ENCODE measurements at regions not wholly inside any gene's neighbourhood (a gene's known extent, or its start where the extent isn't known, plus 50 kb on each side); places are given as distances from the start of the nearest gene placed in this dataset.

DNA sequence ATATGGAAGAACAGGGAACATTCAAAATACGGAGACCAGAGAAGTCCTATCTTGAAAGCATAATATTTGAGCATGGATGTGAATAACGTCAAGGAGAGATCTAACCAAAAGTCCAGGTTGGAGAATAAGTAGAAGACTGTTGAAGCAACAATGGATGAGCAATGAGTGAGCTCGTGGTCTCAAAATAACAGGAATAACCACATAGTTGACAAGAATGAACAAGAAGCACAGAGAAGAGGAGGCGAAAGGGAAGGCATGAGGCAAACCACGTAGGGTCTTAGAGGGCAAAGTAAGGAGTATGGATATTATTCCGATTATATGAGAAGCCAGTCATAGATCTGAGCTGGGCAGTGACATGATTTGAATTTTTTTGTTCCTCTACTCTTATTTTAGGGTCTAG lies 710.2 kb downstream of the BRINP1 start (continued):
- no peak for TF ChIP-seq ZNF281 (CRISPR knock-in tag; IDR thresholded peaks at IDR 0.05)

DNA sequence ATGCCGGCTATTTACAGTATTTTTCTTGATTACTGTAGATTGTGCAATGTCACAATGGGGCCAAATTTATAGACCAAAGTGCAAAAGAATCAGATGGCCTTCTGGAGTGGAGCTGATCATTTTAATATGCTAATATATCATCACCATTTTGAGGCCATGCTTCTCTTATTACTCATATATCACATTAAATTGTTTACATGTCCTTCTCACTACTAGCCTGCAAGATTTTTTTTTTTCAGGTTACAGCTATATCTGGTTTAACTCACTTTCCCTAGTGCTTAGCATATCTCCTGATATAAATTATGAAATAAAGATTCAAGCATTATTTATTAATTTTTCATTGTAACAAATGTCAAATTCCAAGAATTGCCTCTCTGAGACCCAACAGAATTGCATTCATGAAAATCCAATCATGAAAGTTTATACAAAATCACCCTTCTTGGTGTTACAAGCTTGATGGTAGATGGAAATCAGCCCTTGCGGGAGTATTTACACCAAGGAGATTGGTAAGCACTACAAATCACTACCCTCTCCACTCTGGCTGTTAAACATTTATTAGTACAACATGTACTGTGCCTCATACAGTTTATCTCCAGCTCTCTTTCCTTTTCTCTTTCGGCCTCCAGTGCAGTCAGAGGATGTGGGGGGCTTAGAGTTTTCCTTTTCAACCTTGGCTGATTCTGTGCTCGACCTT lies 703.9 kb downstream of the BRINP1 start:
- no peaks in the 10 kb centered on the region for H3K36me3 Mint-ChIP-seq
- no peak overlapping the region for H3K27ac Mint-ChIP-seq
- no peak overlapping the region for H3K4me3 Mint-ChIP-seq
- CTCF ChIA-PET = no interaction called here
- peaks cover 16% of the 10 kb centered on the region for H3K4me1 Mint-ChIP-seq
- POLR2A ChIA-PET = interaction anchor here (0.7 kb wide), 1 partner anchor 1840 kb away, joined by 3 read pairs; no protein-coding TSS in a partner anchor
- ATAC-seq (no peak), DNase-seq (ENCODE audit: low spot score) (no peak)
- no peaks in the 10 kb centered on the region for H3K27me3 Mint-ChIP-seq (ENCODE audit: low read depth)
- H3K9me3 Mint-ChIP-seq = no peaks in the 10 kb centered on the region
- no peak for TF ChIP-seq GTF2I (CRISPR knock-in tag; conservative IDR thresholded peaks at IDR 0.05)
- TF ChIP-seq ZNF671 (CRISPR knock-in tag; IDR thresholded peaks at IDR 0.05) = no peak
- TF ChIP-seq, protein P1, sequence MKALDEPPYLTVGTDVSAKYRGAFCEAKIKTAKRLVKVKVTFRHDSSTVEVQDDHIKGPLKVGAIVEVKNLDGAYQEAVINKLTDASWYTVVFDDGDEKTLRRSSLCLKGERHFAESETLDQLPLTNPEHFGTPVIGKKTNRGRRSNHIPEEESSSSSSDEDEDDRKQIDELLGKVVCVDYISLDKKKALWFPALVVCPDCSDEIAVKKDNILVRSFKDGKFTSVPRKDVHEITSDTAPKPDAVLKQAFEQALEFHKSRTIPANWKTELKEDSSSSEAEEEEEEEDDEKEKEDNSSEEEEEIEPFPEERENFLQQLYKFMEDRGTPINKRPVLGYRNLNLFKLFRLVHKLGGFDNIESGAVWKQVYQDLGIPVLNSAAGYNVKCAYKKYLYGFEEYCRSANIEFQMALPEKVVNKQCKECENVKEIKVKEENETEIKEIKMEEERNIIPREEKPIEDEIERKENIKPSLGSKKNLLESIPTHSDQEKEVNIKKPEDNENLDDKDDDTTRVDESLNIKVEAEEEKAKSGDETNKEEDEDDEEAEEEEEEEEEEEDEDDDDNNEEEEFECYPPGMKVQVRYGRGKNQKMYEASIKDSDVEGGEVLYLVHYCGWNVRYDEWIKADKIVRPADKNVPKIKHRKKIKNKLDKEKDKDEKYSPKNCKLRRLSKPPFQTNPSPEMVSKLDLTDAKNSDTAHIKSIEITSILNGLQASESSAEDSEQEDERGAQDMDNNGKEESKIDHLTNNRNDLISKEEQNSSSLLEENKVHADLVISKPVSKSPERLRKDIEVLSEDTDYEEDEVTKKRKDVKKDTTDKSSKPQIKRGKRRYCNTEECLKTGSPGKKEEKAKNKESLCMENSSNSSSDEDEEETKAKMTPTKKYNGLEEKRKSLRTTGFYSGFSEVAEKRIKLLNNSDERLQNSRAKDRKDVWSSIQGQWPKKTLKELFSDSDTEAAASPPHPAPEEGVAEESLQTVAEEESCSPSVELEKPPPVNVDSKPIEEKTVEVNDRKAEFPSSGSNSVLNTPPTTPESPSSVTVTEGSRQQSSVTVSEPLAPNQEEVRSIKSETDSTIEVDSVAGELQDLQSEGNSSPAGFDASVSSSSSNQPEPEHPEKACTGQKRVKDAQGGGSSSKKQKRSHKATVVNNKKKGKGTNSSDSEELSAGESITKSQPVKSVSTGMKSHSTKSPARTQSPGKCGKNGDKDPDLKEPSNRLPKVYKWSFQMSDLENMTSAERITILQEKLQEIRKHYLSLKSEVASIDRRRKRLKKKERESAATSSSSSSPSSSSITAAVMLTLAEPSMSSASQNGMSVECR (CRISPR knock-in tag; IDR thresholded peaks at IDR 0.05; ENCODE audit: borderline replicate concordance) = no peak
- no peak for TF ChIP-seq ATF1 (CRISPR knock-in tag; IDR thresholded peaks at IDR 0.05)
- TF ChIP-seq ZNF138 (CRISPR knock-in tag; conservative IDR thresholded peaks at IDR 0.05) = no peak
- no peak for TF ChIP-seq NR3C1 (CRISPR knock-in tag; conservative IDR thresholded peaks at IDR 0.05; ENCODE audit: low read depth)
- TF ChIP-seq NR2C2 (CRISPR knock-in tag; IDR thresholded peaks at IDR 0.05) = no peak
- TF ChIP-seq NR1H2 (CRISPR knock-in tag; IDR thresholded peaks at IDR 0.05) = no peak

GRCh38 chr9:118670011-118670953 lies 699.0 kb downstream of the BRINP1 start:
- no peak for DNase-seq (ENCODE audit: low spot score)
- CTCF ChIA-PET = no interaction called here
- H3K36me3 Mint-ChIP-seq = no peaks in the 10 kb centered on the region
- TF ChIP-seq, protein P2, sequence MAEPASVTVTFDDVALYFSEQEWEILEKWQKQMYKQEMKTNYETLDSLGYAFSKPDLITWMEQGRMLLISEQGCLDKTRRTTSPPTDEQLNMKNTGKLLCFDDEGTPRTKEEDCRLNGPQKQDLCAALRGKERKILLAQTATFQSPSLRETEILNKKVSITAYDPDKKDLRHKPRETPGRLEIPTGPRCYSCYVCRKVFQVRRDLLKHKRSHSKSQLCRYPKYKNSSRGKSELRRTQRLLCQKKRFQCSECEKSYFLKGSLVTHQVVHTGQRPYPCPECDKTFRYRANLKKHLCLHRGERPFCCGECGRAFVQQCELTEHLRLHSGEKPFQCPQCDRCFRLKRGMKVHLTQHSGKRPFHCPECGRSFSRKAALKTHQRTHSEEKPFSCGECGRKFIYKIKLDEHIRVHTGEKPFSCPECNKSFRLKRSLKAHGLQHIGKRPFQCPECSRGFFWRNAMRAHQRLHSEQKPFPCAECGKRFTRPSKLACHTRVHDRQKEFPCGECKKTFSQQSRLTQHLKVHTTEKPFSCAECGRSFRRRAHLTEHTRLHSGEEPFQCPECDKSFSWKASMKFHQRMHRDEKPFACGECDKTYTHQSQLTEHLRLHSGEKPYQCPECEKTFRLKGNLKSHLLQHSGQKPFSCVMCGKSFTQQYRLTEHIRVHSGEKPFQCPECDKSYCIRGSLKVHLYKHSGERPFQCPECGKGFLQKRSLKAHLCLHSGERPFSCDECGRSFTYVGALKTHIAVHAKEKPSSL (CRISPR knock-in tag; conservative IDR thresholded peaks at IDR 0.05) = no peak
- TF ChIP-seq ZNF512 (CRISPR knock-in tag; IDR thresholded peaks at IDR 0.05; ENCODE audit: borderline replicate concordance) (no peak), NR1H2 (CRISPR knock-in tag; IDR thresholded peaks at IDR 0.05) (no peak), ZNF219 (CRISPR knock-in tag; IDR thresholded peaks at IDR 0.05; ENCODE audit: borderline replicate concordance) (no peak)
- TF ChIP-seq, protein P3, sequence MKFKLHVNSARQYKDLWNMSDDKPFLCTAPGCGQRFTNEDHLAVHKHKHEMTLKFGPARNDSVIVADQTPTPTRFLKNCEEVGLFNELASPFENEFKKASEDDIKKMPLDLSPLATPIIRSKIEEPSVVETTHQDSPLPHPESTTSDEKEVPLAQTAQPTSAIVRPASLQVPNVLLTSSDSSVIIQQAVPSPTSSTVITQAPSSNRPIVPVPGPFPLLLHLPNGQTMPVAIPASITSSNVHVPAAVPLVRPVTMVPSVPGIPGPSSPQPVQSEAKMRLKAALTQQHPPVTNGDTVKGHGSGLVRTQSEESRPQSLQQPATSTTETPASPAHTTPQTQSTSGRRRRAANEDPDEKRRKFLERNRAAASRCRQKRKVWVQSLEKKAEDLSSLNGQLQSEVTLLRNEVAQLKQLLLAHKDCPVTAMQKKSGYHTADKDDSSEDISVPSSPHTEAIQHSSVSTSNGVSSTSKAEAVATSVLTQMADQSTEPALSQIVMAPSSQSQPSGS (CRISPR knock-in tag; IDR thresholded peaks at IDR 0.05; ENCODE audit: borderline replicate concordance, low read depth) = no peak
- TF ChIP-seq, protein P4, sequence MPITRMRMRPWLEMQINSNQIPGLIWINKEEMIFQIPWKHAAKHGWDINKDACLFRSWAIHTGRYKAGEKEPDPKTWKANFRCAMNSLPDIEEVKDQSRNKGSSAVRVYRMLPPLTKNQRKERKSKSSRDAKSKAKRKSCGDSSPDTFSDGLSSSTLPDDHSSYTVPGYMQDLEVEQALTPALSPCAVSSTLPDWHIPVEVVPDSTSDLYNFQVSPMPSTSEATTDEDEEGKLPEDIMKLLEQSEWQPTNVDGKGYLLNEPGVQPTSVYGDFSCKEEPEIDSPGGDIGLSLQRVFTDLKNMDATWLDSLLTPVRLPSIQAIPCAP (CRISPR knock-in tag; IDR thresholded peaks at IDR 0.05) = no peak
- TF ChIP-seq, protein P5, sequence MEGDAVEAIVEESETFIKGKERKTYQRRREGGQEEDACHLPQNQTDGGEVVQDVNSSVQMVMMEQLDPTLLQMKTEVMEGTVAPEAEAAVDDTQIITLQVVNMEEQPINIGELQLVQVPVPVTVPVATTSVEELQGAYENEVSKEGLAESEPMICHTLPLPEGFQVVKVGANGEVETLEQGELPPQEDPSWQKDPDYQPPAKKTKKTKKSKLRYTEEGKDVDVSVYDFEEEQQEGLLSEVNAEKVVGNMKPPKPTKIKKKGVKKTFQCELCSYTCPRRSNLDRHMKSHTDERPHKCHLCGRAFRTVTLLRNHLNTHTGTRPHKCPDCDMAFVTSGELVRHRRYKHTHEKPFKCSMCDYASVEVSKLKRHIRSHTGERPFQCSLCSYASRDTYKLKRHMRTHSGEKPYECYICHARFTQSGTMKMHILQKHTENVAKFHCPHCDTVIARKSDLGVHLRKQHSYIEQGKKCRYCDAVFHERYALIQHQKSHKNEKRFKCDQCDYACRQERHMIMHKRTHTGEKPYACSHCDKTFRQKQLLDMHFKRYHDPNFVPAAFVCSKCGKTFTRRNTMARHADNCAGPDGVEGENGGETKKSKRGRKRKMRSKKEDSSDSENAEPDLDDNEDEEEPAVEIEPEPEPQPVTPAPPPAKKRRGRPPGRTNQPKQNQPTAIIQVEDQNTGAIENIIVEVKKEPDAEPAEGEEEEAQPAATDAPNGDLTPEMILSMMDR (IDR thresholded peaks at IDR 0.05) = no peak

More at GRCh38 chr9:118670011-118670953, 699.0 kb downstream of the BRINP1 start:
- POLR2A ChIA-PET = no interaction called here
- Mint-ChIP-seq H3K4me3 (no peak overlapping the region), H3K9me3 (no peaks in the 10 kb centered on the region), H3K27ac (0 out of 2 replicates have a peak overlapping the region, but pooled peaks have one; percentile 10), H3K27me3 (ENCODE audit: low read depth) (no peaks in the 10 kb centered on the region), H3K4me1 (peaks cover 26% of the 10 kb centered on the region)
- peak; percentile 78 for ATAC-seq

Measured in WTC11 (cell line).